GM20431 (cell line): ENCODE measurements at regions not wholly inside any gene's neighbourhood (a gene's known extent, or its start where the extent isn't known, plus 50 kb on each side); places are given as distances from the start of the nearest gene placed in this dataset.
"Not testable (repeated sequence)": the region's sequence is repeated elsewhere in the genome, so short reads cannot be mapped to it uniquely, and the experiment has no call there.

Experiments used
- in situ Hi-C: fragments of 300-500 bp; cut with MseI, MboI; formaldehyde crosslinking; loops from one replicate; pipeline ENCODE4 v1.15.0; 2020; ENCODE audit warnings: low sequenced_read_pairs; ENCODE audit not compliant: unreplicated experiment

GRCh38 chr3:107189158-107189791, 188.0 kb upstream of the CCDC54 start:
- in situ Hi-C loops: no loop called here

GRCh38 chr3:107193116-107193515, 184.1 kb upstream of the CCDC54 start:
- in situ Hi-C loops: no loop called here

GRCh38 chr3:107198581-107199181, 178.6 kb upstream of the CCDC54 start:
- in situ Hi-C loops: no loop called here

GRCh38 chr3:107201146-107201545, 176.1 kb upstream of the CCDC54 start:
- in situ Hi-C loops: no loop called here

GRCh38 chr3:107202885-107203284, 174.4 kb upstream of the CCDC54 start:
- in situ Hi-C loops: not testable (repeated sequence)

- in situ Hi-C loops: no loop called here
Measured at GRCh38 chr3:107204121-107204520, 173.1 kb upstream of the CCDC54 start.

- in situ Hi-C loops: no loop called here
Measured at GRCh38 chr3:107205358-107205757, 171.9 kb upstream of the CCDC54 start.

GRCh38 chr3:107206141-107206540, 171.1 kb upstream of the CCDC54 start:
- in situ Hi-C loops: no loop called here

- in situ Hi-C loops: no loop called here
Measured at GRCh38 chr3:107206945-107207344, 170.3 kb upstream of the CCDC54 start.

- in situ Hi-C loops: no loop called here
Measured at GRCh38 chr3:107208100-107208499, 169.1 kb upstream of the CCDC54 start.

- in situ Hi-C loops: no loop called here
Measured at GRCh38 chr3:107208796-107209195, 168.4 kb upstream of the CCDC54 start.

GRCh38 chr3:107209302-107209990, 167.8 kb upstream of the CCDC54 start:
- in situ Hi-C loops: no loop called here

GRCh38 chr3:107211608-107212007, 165.6 kb upstream of the CCDC54 start:
- in situ Hi-C loops: no loop called here

GRCh38 chr3:107212618-107213017, 164.6 kb upstream of the CCDC54 start:
- in situ Hi-C loops: no loop called here

- in situ Hi-C loops: no loop called here
Measured at GRCh38 chr3:107213044-107213669, 164.1 kb upstream of the CCDC54 start.

- in situ Hi-C loops: no loop called here
Measured at GRCh38 chr3:107216229-107216628, 161.0 kb upstream of the CCDC54 start.

GRCh38 chr3:107216711-107217110, 160.5 kb upstream of the CCDC54 start:
- in situ Hi-C loops: no loop called here

- in situ Hi-C loops: no loop called here
Measured at GRCh38 chr3:107217172-107217571, 160.1 kb upstream of the CCDC54 start.

GRCh38 chr3:107218864-107219269, 158.4 kb upstream of the CCDC54 start:
- in situ Hi-C loops: no loop called here

- in situ Hi-C loops: no loop called here
Measured at GRCh38 chr3:107220538-107220937, 156.7 kb upstream of the CCDC54 start.

- in situ Hi-C loops: no loop called here
Measured at GRCh38 chr3:107221856-107222255, 155.4 kb upstream of the CCDC54 start.
